ENCODE measurements at regions not wholly inside any gene's neighbourhood (a gene's known extent, or its start where the extent isn't known, plus 50 kb on each side); places are given as distances from the start of the nearest gene placed in this dataset.
A peak's percentile ranks its signal among the peaks of the same experiment; 100 is the strongest.
"Not testable (repeated sequence)": the region's sequence is repeated elsewhere in the genome, so short reads cannot be mapped to it uniquely, and the experiment has no call there.

DNA sequence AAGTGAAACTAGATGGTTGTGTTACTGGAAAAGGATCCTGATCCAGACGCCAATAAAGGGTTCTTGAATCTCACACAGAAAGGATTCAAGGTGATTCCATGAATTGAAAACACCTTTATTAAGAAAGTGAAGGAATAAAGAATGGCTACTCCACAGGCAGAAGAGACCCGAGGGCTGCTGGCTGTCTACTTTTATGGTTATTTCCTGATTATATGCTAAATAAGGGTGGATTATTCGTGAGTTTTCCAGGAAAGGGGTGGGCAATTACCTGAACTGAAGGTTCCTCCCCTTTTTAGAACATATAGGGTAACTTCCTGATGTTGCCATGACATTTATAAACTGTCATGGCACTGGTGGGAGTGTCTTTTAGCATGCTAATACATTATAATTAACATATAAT is 50.9 kb upstream of the WARS2 start:
- DNase-seq (ENCODE audit: low read depth, low spot score), result no peak

- DNase-seq (ENCODE audit: low read depth, low spot score), result no peak
Observed at GRCh38 chr1:119204197-119204960, 63.9 kb upstream of the WARS2 start.

DNA sequence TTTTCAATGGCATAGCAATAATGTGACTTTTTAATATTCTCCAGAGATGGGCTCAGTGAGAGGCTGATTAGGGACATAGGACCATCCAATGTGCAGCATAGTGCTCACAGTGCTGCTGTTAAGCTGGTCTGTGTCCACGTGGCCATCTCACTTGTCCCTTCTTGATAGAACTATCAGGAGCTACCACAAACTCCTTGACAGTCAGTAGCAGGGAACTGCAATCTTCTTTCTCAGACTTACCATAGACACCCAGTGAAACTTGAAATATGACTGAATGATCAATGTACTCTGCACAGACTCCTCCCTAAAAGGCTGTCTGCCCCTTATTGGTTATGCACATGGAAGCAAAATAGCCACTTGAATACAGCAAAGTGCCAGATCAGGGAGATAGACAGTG is 64.5 kb upstream of the WARS2 start:
- no peak for DNase-seq (ENCODE audit: low read depth, low spot score)

GRCh38 chr1:119209061-119209460 is 68.6 kb upstream of the WARS2 start:
- no peak for DNase-seq (ENCODE audit: low read depth, low spot score)

DNA sequence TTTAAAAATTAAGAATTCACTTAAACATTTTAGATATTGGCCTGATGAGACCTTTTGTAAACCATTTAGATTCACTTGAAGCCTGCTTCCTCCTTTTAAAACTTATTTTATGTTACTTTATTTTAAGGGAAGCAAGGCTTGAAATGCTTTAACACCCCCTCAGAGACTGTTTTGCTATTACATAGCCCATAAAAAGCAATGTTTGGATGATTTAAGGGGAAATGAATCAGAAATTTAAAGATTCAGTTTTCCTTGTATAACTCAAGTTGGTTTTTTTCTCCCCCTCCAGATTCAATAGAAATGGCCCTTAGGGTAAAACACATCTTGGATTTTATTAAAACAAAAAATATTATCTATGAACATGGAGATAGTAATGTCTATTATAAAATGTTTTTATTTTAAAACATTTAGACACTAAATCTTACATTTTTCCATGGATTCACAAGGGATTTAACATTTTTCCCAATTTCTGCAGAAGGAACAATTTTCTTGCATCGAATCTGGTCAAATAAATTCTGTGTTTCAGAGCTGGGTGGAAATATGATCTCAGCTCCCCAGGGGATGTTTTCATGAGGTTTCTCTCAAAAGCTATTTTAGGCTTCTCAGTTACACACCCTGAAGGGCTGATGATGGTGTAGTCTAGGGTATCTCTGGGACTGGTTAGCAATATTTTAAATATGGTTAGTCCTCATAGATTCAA is 69.3 kb upstream of the WARS2 start:
- peak; percentile 10 for DNase-seq (ENCODE audit: low read depth, low spot score)

DNA sequence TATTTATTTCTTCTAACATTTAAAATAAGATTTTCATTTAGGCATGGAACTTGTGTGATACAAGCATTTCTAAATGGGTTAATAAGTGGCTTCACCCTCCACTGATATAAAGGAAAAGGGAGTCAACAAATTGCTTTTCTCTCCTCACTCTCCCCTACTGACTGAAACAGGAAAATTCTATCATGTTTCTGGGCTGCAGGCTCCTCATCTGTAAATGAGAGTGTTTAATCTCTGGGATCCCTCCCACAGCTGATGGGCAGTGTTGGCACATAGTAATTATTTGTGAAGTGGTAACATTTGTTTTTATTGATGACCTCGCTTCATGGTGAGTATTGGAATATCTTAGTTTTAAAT is 69.8 kb upstream of the WARS2 start:
- DNase-seq (ENCODE audit: low read depth, low spot score), result no peak

DNA sequence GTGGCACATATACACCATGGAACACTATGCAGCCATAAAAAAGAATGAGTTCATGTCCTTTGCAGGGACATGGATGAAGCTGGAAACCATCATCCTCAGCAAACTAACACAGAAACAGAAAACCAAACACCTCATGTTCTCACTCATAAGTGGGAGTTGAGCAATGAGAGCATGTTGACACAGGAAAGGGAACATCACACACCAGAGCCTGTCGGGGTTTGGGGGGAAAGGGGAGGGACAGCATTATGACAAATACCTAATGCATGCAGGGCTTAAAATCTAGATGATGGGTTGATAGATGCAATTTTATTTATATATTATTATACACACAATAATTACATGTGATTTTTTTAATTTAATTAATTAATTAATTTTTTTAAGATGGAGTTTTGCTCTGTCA is 72.8 kb upstream of the WARS2 start:
- not testable (repeated sequence) for DNase-seq (ENCODE audit: low read depth, low spot score)

- not testable (repeated sequence) for DNase-seq (ENCODE audit: low read depth, low spot score)
Observed at GRCh38 chr1:119214961-119215360, 74.5 kb upstream of the WARS2 start.

DNA sequence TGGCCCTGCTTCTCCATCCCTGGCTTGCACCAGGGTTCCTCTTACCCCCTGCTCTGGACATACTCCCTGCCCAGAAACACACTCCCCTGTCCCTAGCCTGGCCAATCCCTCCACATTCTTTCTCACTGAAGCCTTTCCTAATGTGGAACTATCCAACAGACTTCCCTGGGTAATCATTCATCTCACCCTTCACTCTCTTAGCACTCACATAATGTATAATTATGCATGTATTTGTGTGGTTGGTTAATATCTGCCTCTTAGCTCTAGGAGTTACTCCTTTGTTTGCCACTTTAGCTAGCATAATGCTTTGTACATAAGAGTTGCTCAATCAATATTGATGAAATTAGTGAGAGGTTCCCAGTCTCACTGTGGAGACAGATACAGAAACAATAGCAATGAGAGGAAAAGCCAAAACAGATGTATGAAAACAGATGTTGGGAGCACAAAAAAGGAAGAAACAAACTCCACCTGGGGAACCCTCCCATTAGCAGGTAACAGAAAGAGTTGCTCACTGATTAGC is 76.9 kb upstream of the WARS2 start:
- DNase-seq (ENCODE audit: low read depth, low spot score), result no peak

GRCh38 chr1:119219711-119220110 is 79.3 kb upstream of the WARS2 start:
- no peak for DNase-seq (ENCODE audit: low read depth, low spot score)

- DNase-seq (ENCODE audit: low read depth, low spot score), result no peak
Observed at GRCh38 chr1:119220991-119221390, 80.5 kb upstream of the WARS2 start.

DNA sequence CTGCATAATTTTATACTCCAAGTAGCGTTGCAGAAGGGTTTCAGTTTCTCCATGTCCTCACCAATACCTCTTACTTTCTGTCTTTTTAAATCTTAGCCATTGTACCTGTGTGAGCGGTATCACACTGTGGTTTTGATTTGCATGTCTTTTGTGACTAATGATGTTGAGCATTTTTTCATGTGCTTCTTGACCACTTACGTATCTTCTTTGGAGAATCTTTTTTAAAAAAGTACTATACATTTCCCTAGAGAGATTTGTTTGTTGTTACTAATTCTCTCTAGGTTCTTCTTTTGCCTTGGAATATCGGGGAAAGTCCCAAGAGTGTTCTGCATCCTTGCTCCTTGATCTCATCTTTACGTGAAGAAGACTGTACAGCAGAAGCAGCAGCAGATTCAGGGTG is 81.8 kb upstream of the WARS2 start:
- DNase-seq (ENCODE audit: low read depth, low spot score), result no peak

DNA sequence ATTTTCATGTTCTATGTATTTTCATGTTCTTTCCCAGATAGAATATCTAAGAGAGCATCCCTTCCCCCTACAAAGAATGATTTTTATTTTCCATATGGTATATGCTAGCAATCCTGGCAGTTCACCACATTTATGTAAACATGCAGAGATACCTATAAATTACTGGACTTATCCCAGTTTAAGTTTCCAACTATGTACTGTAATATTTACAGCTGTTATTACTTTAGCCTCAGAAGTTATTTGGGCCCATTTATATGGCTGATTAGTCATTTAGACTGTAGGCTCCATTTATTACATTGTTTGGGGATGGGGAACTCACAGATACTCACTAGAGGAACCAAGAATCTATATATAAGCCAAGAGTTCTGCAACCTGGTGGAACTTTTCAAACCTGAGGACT is 84.8 kb upstream of the WARS2 start:
- no peak for DNase-seq (ENCODE audit: low read depth, low spot score)

GRCh38 chr1:119225831-119226230 is 85.4 kb upstream of the WARS2 start:
- no peak for DNase-seq (ENCODE audit: low read depth, low spot score)

GRCh38 chr1:119226321-119226720 is 85.9 kb upstream of the WARS2 start:
- DNase-seq (ENCODE audit: low read depth, low spot score), result no peak

DNA sequence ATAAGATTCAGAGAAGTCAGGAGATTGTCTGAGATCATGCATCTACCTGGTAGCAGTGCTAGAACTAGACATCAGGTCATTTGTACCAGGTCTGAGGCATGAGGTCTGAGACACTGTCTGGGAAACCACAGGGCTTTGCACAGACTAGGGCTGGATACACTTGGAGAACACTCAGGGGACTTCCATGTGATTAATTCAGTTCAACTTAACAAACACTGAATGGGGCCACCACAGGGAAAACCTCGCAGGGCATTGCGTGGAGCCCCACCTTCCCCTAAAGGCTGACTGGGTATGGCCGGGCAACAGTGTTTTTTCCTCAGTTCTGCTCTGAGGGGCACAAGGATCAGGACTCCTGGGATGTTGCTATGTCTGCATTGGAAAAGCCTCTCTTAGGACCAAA is 86.5 kb upstream of the WARS2 start:
- no peak for DNase-seq (ENCODE audit: low read depth, low spot score)

DNA sequence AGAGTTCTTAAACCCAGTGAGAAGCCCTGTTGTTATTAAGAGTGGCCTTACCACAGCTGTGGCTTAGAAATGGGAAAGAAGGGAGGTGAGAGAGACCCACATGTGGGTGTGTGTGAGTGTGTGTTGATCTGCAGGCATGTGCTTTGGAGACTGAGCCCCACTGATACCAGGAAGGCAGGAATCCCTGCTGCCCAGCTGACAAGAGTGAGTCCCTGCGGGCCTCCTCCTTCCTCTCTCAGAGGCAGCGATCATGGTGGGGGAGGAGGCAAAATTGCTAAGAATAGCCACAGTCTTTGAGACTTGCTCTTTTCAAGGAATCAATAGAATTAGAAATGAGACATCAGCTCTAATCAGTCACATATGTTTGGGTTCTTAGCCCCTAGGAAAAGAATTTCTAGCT is 87.0 kb upstream of the WARS2 start:
- DNase-seq (ENCODE audit: low read depth, low spot score), result no peak

DNA sequence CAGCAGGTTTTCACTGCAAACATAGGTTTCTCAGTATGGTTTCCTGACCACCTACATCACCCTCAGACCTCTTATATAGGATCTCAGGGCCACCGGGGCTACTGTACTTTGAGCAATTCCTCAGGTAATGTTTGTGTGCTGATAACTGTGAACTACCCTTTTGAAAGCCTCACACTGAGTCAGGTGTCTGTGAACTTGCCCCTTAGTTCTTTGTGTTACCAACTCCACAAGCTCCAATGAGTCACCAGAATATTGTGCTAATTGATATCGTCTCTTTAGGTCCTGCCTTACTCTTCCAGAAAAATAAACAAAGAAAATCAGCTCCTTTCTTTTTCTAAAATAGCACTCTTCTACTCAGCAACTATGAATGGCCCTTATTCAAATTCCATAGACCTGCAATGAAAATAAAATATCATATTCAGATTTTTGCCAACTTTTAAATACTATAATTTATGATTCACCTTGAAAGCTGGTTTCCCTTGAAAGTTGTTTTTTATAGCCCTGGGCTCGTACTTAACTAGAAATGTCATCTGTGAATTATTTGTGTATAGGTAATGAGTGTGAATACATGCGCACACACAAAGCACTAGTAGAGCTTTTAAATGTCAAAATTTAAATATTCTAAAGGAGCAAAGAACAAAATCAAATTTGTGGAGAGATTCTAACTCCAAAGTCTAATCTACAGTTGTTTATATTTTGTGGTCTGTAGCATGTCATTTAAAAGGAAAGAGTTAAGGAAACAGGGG is 88.1 kb upstream of the WARS2 start:
- DNase-seq (ENCODE audit: low read depth, low spot score), result no peak

GRCh38 chr1:119235120-119235519 is 94.7 kb upstream of the WARS2 start:
- DNase-seq (ENCODE audit: low read depth, low spot score), result no peak

DNA sequence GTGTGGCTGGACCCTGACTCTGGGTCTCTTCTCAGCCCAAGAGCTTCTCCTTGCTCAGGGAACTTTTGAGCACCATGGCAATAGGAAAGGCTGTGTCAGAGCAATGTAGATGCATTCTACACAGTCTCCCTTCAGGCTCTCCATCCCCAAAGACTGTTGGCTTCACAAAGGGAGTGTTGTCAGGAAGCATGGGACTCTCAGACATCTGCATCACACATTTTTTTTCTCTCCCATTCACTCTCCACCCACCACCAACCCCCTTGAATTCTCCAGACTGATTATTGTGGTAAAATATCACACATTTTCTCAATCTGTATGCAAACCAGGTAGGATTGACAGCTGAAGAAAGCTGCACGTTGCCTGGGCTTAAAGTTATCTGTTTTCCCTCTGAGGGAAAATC is 105.4 kb upstream of the WARS2 start:
- DNase-seq (ENCODE audit: low read depth, low spot score), result no peak

DNA sequence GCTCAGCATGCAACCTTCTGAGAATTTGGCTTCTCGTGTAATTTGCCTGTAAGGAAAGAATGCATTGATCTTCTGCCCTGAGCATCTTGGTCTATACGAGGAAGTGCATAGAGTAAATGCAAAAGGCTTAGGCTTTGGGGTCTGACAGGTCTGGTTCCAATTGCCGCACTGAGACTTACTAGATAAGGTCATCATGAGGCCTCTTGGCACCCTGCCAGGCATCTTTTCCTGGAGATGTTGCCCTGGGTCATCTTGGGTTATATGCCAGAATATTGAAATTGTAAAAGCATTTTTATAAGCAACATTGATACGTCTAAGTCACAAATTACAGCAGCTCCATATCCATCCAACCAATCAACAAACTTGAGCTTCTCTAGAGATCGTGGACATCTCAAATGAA is 108.8 kb upstream of the WARS2 start:
- DNase-seq (ENCODE audit: low read depth, low spot score), result no peak

DNA sequence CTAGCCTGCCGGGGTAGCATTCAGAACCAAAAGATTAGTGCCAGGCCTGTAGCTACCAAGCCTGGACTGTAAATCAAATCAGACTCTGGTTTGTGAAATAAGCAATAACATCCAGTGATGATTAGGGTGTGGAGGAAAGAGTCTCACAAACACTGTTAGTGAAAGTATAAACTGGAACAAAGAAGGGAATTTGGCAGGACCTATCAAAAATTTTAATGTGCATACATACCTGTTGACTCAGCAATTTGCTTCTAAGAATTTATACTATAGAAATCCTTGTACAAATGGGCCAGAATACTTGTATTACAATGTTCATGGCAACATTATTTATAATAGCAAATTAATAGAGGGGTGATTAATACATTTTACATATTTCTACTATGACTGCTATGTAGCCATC is 109.8 kb upstream of the WARS2 start:
- DNase-seq (ENCODE audit: low read depth, low spot score), result no peak

GRCh38 chr1:119251751-119252150 is 111.3 kb upstream of the WARS2 start:
- no peak for DNase-seq (ENCODE audit: low read depth, low spot score)
